Stimulated activated naive CD8-positive, alpha-beta T cell treated with anti-CD3 and anti-CD28 coated beads, Interleukin-15, amount 100 ng/mL, for 72 hours (primary cell): ENCODE measurements at regions not wholly inside any gene's neighbourhood (a gene's known extent, or its start where the extent isn't known, plus 50 kb on each side); places are given as distances from the start of the nearest gene placed in this dataset.

ENCODE experiments used
- ATAC-seq: fragments of 150-1000 bp; cut with Tn5 transposase; 2 replicates; pipeline ENCODE4 v1.10.0; 2021; ENCODE audit warnings: mild to moderate bottlenecking, moderate library complexity
- DNase-seq, 2 donors: peaks; one replicate each; pipeline ENCODE4 v3.0.0; 2021 to 2022
- H3K27ac Mint-ChIP-seq, 2 donors: one replicate each; pipeline ENCODE4 v1.8.0; 2022; ENCODE audit warnings: mild to moderate bottlenecking in 2 of 2, mixed read lengths in 2 of 2, moderate library complexity in 2 of 2
- H3K27me3 Mint-ChIP-seq: one replicate; pipeline ENCODE4 v1.8.0; 2022; ENCODE audit warnings: mixed read lengths
- H3K4me1 Mint-ChIP-seq: one replicate; pipeline ENCODE4 v1.8.0; 2022; ENCODE audit warnings: mild to moderate bottlenecking, mixed read lengths
- H3K4me3 Mint-ChIP-seq, 2 donors: one replicate each; pipeline ENCODE4 v1.8.0; 2022; ENCODE audit warnings: mild to moderate bottlenecking in 2 of 2, mixed read lengths in 2 of 2, moderate library complexity in 1 of 2
- H3K9me3 Mint-ChIP-seq, 2 donors: one replicate each; pipeline ENCODE4 v1.8.0; 2022; ENCODE audit warnings: mixed read lengths in 2 of 2

DNA sequence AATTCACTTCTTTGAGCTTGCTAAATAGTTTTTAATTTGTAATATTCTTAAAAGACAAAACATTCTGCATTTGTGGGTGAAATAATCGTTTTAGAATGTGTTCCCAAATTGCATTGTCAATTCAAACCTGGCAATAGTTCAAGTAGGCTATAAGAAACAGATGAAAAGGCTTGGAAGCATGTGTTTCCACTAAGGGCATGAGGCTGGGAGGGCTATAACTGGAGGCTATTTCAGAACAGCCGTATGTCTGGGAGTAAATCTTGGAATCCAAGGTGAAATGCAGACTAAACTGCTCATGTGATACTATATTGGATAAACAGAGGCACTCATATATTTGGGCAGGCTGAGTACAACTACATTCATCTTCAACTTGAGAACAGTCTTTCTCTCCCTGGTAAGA lies 117.4 kb upstream of the GRPR start:
- no peaks in the 10 kb centered on the region for H3K27me3 Mint-ChIP-seq
- H3K9me3 Mint-ChIP-seq = no peaks in the 10 kb centered on the region
- DNase-seq (no peak), ATAC-seq (no peak)
- H3K27ac Mint-ChIP-seq = no peak overlapping the region
- no peaks in the 10 kb centered on the region for H3K4me1 Mint-ChIP-seq
- H3K4me3 Mint-ChIP-seq = no peak overlapping the region

GRCh38 chrX:16002185-16002584 lies 121.2 kb upstream of the GRPR start:
- Mint-ChIP-seq H3K4me3 (no peak overlapping the region), H3K4me1 (no peaks in the 10 kb centered on the region), H3K9me3 (no peaks in the 10 kb centered on the region), H3K27me3 (no peaks in the 10 kb centered on the region), H3K27ac (no peak overlapping the region)
- DNase-seq = no peak
- ATAC-seq = no peak

DNA sequence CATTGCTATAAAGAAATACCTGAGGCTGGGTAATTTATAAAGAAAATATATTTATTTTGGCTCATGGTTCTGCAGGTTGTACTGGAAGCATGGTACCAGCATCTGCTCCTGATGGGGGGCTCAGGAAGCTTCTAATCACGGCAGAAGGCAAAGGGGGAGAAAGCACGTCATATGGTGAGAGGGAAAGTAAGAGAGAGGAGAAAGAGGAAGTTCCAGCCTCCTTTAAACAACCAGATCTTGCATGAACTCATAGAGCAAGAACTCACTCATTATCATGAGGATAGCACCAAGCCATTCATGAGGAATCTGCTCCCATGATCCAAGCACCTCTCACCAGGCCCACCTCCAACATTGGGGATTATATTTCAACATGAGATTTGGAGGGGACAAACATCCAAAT lies 125.0 kb upstream of the GRPR start:
- DNase-seq (no peak), ATAC-seq (no peak)
- no peaks in the 10 kb centered on the region for H3K27me3 Mint-ChIP-seq
- H3K4me1 Mint-ChIP-seq = no peaks in the 10 kb centered on the region
- H3K9me3 Mint-ChIP-seq = peaks cover 0 to 6% of the 10 kb centered on the region in 2 donors
- H3K4me3 Mint-ChIP-seq = no peak overlapping the region
- H3K27ac Mint-ChIP-seq = no peak overlapping the region

- no peak overlapping the region for H3K27ac Mint-ChIP-seq
Observed at GRCh38 chrX:15989716-15990115, 133.6 kb upstream of the GRPR start.

DNA sequence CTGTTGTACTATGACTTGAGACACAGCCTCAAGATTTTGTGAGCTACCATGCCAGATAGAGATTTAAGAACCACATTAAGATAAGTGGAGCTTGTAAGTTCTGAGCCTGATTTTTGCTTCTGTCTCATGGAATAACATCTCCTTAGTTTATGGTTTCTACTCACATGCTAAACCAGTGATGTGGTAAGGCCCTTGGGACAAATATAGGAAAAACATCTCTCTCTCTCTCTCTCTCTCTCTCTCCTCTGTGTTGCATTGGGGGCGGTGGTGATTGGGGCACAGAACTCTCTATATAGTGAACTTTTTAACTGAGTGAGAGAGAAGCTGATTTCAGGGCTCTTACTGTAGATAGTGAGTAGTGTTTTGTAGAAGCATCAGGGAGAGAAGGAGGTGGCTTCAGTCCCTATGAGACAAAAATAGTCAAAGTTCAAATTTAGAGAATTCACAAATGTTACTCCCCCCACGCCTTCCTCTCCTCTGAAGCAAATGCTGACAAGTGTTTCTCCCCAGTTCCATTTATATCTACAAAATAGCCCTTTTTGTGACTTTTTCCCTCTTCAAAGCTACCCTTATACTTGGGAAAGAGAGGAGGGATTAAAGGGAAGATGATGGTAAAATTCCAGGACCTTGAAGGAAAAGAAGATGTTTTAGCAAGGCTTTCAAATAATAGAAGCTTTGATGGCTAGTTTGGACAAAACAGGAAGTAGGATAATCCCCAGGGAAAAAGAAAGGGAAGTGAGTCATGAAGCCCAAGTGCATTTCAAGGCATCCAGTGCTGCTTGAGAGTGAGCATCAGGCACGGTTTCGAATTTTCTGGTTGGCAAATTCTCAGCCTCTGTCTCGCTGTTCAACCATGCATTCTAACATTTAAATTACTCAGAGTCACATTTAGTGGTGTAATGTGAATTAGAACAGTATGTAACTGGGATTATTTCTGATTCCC lies 134.3 kb upstream of the AP1S2 start:
- H3K9me3 Mint-ChIP-seq = peaks cover 7 to 10% of the 10 kb centered on the region in 2 donors
- H3K27me3 Mint-ChIP-seq = peaks cover 15% of the 10 kb centered on the region
- no peak for ATAC-seq
- H3K27ac Mint-ChIP-seq = no peak overlapping the region
- no peak for DNase-seq
- peaks cover 6% of the 10 kb centered on the region for H3K4me1 Mint-ChIP-seq
- no peak overlapping the region for H3K4me3 Mint-ChIP-seq

More at GRCh38 chrX:15989716-15990115, 133.6 kb upstream of the GRPR start:
- peaks cover 7 to 11% of the 10 kb centered on the region in 2 donors for H3K9me3 Mint-ChIP-seq
- ATAC-seq (no peak), DNase-seq (no peak)
- peaks cover 15% of the 10 kb centered on the region for H3K27me3 Mint-ChIP-seq
- H3K4me3 Mint-ChIP-seq = no peak overlapping the region
- peaks cover 6% of the 10 kb centered on the region for H3K4me1 Mint-ChIP-seq

GRCh38 chrX:15985937-15986336 lies 131.3 kb upstream of the AP1S2 start:
- peak; percentile 4 to 60 for DNase-seq
- peak; percentile 99 for ATAC-seq
- Mint-ChIP-seq H3K4me3 (no peak overlapping the region), H3K9me3 (peaks cover 7 to 9% of the 10 kb centered on the region in 2 donors), H3K27ac (no peak overlapping the region), H3K4me1 (peaks cover 6% of the 10 kb centered on the region), H3K27me3 (peaks cover 15% of the 10 kb centered on the region)

GRCh38 chrX:15983034-15983433 lies 128.4 kb upstream of the AP1S2 start:
- ATAC-seq = no peak
- DNase-seq = no peak
- Mint-ChIP-seq H3K4me1 (peaks cover 6% of the 10 kb centered on the region), H3K4me3 (no peak overlapping the region), H3K27ac (peak overlapping the region in 1 of 2 donors; percentile 34), H3K27me3 (peaks cover 7% of the 10 kb centered on the region), H3K9me3 (peaks cover 7 to 9% of the 10 kb centered on the region in 2 donors)

GRCh38 chrX:15977644-15978043 lies 123.0 kb upstream of the AP1S2 start:
- DNase-seq = no peak
- Mint-ChIP-seq H3K27ac (no peak overlapping the region), H3K9me3 (no peaks in the 10 kb centered on the region), H3K27me3 (no peaks in the 10 kb centered on the region), H3K4me3 (no peak overlapping the region), H3K4me1 (peaks cover 5% of the 10 kb centered on the region)
- no peak for ATAC-seq

DNA sequence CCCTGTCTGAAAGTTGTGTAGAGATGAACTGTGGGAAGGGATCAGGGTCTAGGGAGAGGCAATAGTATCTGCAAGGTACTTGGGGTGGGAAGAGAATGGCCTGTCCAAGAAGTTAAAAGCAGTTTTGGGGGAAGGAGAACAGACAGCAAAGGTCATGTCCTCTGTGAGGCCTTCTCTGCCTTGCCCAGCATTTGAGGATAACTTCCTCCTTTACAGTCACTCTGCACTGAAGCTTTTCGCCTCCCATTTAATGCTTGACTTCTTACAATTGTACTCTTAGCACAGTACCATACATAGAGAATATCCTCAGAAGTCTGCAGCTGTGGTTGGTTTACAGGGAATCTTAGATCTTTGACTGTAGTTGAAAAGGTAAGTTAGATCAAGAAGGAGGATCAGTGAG lies 121.8 kb upstream of the AP1S2 start:
- no peak overlapping the region for H3K27ac Mint-ChIP-seq
- no peaks in the 10 kb centered on the region for H3K27me3 Mint-ChIP-seq
- DNase-seq = no peak
- ATAC-seq = no peak
- H3K9me3 Mint-ChIP-seq = no peaks in the 10 kb centered on the region
- H3K4me3 Mint-ChIP-seq = no peak overlapping the region
- H3K4me1 Mint-ChIP-seq = peaks cover 6% of the 10 kb centered on the region

DNA sequence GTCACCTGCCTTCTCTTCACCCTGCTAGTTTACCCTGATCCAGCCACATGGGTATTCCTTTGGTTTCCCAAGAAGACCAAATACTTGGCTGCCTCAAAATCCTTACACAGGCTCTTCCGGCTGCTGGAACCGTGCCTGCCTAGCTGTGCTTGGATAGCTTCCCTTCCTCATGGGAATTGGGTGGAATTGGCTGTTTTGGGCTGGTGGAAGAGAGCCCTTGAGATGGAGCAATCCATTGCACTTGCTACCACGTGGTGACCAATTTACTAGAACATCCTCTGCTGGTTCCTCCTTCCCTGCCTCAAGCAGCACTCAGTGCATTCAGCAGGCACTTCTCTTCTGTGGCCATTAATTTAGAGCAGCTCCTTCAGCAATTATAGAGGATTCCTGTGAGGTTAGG lies 119.3 kb upstream of the AP1S2 start:
- DNase-seq = no peak
- peaks cover 11% of the 10 kb centered on the region for H3K4me1 Mint-ChIP-seq
- no peak overlapping the region for H3K4me3 Mint-ChIP-seq
- H3K27ac Mint-ChIP-seq = no peak overlapping the region
- no peaks in the 10 kb centered on the region for H3K9me3 Mint-ChIP-seq
- ATAC-seq = no peak
- H3K27me3 Mint-ChIP-seq = no peaks in the 10 kb centered on the region

DNA sequence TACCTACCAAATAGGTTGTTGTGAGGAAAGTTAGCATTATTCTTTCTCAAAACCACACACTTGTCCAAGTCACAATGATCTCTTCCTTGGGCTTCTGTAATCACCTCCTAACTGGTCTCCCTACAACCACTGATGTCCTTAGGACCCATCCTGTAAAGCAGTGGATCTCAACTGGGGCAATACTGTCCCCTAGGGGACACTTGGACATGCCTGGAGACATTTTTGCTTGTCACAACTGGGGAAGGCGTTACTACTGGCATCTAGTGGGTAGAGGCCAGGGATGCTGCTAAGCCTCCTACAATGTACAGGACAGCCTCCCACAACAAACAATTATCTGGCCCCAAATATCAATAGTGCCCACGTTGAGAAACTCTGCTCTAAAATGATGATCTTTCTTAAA lies 118.7 kb upstream of the AP1S2 start:
- Mint-ChIP-seq H3K4me1 (peaks cover 11% of the 10 kb centered on the region), H3K9me3 (no peaks in the 10 kb centered on the region), H3K27ac (no peak overlapping the region), H3K4me3 (no peak overlapping the region), H3K27me3 (no peaks in the 10 kb centered on the region)
- peak; percentile 82 for ATAC-seq
- peak in 1 of 2 donors; percentile 37 for DNase-seq

- DNase-seq (no peak), ATAC-seq (no peak)
- no peak overlapping the region for H3K27ac Mint-ChIP-seq
- no peaks in the 10 kb centered on the region for H3K9me3 Mint-ChIP-seq
- H3K4me1 Mint-ChIP-seq = peaks cover 11% of the 10 kb centered on the region
- no peak overlapping the region for H3K4me3 Mint-ChIP-seq
- no peaks in the 10 kb centered on the region for H3K27me3 Mint-ChIP-seq
Observed at GRCh38 chrX:15971696-15972095, 117.1 kb upstream of the AP1S2 start.

- no peak overlapping the region for H3K27ac Mint-ChIP-seq
- H3K9me3 Mint-ChIP-seq = no peaks in the 10 kb centered on the region
- H3K27me3 Mint-ChIP-seq = no peaks in the 10 kb centered on the region
- no peak overlapping the region for H3K4me3 Mint-ChIP-seq
- DNase-seq = no peak
- H3K4me1 Mint-ChIP-seq = no peaks in the 10 kb centered on the region
- ATAC-seq = no peak
Observed at GRCh38 chrX:15963858-15964257, 109.2 kb upstream of the AP1S2 start.

- no peaks in the 10 kb centered on the region for H3K27me3 Mint-ChIP-seq
- H3K4me3 Mint-ChIP-seq = no peak overlapping the region
- no peak for ATAC-seq
- no peak for DNase-seq
- no peaks in the 10 kb centered on the region for H3K9me3 Mint-ChIP-seq
- no peaks in the 10 kb centered on the region for H3K4me1 Mint-ChIP-seq
- H3K27ac Mint-ChIP-seq = no peak overlapping the region
Observed at GRCh38 chrX:15960237-15960636, 105.6 kb upstream of the AP1S2 start.

DNA sequence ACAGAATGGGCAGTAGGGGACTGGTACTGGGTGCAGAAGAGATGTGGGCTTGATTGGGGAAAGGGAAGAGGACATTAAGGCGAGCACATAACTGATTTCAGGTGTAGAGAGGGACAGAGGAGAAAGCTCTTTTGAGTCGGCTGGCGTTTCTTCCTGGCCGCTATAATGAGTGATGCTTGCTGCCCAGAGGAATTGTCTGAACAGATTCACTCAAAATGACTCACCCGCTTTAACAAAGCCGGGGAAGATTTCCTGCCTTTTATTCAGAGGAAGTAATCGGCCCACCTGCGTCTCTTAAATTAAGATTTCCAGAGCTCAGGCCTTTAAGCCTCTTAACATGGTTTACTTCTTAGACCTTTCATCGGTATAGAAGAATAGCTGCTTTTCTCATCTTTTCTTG lies 102.1 kb upstream of the AP1S2 start:
- Mint-ChIP-seq H3K4me1 (no peaks in the 10 kb centered on the region), H3K9me3 (no peaks in the 10 kb centered on the region), H3K27me3 (peaks cover 1% of the 10 kb centered on the region), H3K27ac (peak overlapping the region in 1 of 2 donors; percentile 83), H3K4me3 (no peak overlapping the region)
- ATAC-seq (no peak), DNase-seq (no peak)

DNA sequence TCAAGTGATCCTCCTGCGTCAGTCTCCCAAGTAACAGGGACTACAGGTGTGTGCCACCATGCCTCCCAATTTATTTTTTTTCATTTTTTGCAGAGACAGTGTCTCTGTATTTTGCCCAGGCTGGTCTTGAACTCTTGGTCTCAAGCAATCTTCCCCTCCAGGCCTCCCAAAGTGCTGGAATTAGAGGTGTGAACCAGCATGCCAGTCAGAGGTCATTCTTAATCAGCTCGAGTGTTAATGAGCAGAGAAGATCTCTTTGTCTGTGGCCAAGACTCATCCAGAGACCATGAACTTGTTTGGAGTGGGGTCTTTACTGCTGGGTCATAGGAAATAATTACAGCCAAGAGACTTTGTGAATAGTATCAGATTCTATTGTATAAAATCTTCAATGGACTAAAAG lies 99.2 kb upstream of the AP1S2 start:
- ATAC-seq (no peak), DNase-seq (no peak)
- Mint-ChIP-seq H3K4me1 (no peaks in the 10 kb centered on the region), H3K27me3 (peaks cover 6% of the 10 kb centered on the region), H3K27ac (no peak overlapping the region), H3K4me3 (no peak overlapping the region), H3K9me3 (no peaks in the 10 kb centered on the region)

GRCh38 chrX:15952212-15952611 lies 97.6 kb upstream of the AP1S2 start:
- peaks cover 14% of the 10 kb centered on the region for H3K27me3 Mint-ChIP-seq
- no peaks in the 10 kb centered on the region for H3K4me1 Mint-ChIP-seq
- H3K4me3 Mint-ChIP-seq = no peak overlapping the region
- no peaks in the 10 kb centered on the region for H3K9me3 Mint-ChIP-seq
- ATAC-seq (no peak), DNase-seq (no peak)
- no peak overlapping the region for H3K27ac Mint-ChIP-seq
